WERI-Rb-1 (cell line): ENCODE measurements at regions not wholly inside any gene's neighbourhood (a gene's known extent, or its start where the extent isn't known, plus 50 kb on each side); places are given as distances from the start of the nearest gene placed in this dataset.

Experiments used
- DNase-seq: peaks from one replicate; pipeline ENCODE4 v3.0.0-alpha.2; 2020
- H3K27ac ChIP-seq: fragments of 250-450 bp; sonication (Bioruptor Pico); 2 replicates; pipeline ENCODE4 v1.5.1; 2020; ENCODE audit warnings: mild to moderate bottlenecking, moderate library complexity
- H3K27me3 ChIP-seq: fragments of 250-450 bp; sonication (Bioruptor Pico); 2 replicates; pipeline ENCODE4 v1.5.1; 2021; ENCODE audit warnings: mild to moderate bottlenecking, low read depth, moderate library complexity; ENCODE audit not compliant: insufficient read depth, severe bottlenecking
- H3K36me3 ChIP-seq: fragments of 250-450 bp; sonication (Bioruptor Pico); 2 replicates; pipeline ENCODE4 v1.5.1; 2020; ENCODE audit warnings: mild to moderate bottlenecking, moderate library complexity
- H3K4me3 ChIP-seq: 2 replicates; pipeline ENCODE4 v1.5.1; 2011; ENCODE audit warnings: low read depth, mild to moderate bottlenecking, control low read depth, low read length
- H3K9me3 ChIP-seq: fragments of 250-450 bp; sonication (Bioruptor Pico); 2 replicates; pipeline ENCODE4 v1.5.1; 2021; ENCODE audit warnings: mild to moderate bottlenecking, moderate library complexity; ENCODE audit not compliant: severe bottlenecking
- TF ChIP-seq, protein P1 (sequence below): IDR thresholded peaks from 2 replicates; pipeline ENCODE4 v1.5.1; 2011; ENCODE audit warnings: low read depth, mild to moderate bottlenecking, control low read depth, inconsistent platforms, low read length

DNA sequence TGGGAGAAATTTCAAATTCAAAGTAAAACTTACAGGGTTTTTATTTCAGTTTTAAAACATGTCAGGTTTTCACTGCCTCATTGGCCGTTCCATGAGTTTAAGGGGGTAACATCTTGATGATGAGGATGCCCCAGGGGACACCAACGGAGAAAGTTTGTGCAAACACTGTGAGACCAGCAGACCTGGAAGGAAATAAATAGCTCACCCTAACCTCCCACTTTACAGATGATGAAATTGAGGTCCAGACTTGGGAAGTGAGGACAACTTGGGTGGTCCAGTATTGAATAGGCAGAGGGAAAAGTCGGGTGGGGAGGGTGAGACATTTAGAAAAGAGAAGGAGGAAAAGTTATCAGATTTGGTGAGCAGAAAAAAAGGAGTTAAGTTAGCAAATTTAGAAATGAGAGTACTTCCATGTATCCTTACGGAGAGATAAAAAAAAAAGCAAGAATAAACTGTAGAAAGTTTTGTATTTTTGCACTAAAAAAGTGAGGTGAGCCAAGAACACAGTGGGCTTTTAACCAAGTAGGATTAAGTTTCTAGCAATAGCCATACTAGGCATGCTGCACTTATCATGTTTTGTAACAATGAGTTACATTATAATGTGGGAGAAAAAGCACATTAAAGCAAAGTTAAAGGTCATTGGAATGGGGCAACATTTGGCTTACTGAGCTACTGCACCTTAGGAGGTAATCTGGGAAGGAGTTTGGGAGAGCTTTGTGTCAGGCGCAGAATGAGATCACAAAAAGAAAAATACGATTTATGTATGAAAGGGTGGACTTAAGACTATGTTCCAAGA lies 125.1 kb downstream of the GAS1 start:
- H3K27ac ChIP-seq, result no peak overlapping the region
- DNase-seq, result no peak

DNA sequence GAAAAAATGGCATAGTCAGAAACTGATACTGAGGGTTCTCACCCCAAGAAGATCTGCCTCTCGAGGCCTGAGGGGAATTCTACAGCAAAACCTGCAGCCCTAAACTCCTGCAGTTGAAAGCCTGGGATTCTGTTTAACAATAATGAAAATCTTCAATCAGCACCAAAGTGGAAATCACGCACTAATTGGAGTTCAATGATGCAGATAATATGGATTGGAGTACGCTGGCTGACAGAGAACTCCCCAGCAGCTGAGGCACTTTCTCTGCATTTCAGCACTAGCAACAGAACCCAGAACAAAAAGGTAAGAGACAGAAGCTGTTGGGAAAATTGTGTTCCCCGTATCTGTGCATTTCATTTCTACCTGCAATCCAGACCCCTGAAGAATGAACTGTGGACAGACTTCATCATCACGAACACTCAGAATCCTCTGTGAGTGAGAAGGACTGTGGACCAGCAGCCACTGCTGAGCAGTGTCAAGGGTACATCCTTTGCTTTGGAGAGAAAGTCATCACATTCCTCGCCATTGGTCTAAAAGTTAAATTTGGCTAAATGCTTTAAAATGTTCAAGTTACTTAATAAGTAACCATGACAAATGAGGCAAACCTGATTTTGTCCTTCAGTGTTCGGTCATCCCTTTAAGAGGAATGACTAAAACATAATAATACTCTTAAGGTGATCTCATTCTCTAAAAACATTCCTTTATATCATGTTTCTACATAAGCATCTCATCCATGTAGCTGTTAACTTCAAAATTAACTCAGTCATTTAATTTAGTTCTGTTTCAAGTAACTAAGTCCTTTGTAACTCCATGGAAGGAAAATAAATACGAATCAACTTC lies 126.1 kb downstream of the GAS1 start:
- Histone ChIP-seq H3K4me3 (no peak overlapping the region), H3K36me3 (no peaks in the 10 kb centered on the region), H3K9me3 (no peaks in the 10 kb centered on the region), H3K27ac (no peak overlapping the region), H3K27me3 (peaks cover 36% of the 10 kb centered on the region)
- no peak for DNase-seq
- TF ChIP-seq, protein P1, sequence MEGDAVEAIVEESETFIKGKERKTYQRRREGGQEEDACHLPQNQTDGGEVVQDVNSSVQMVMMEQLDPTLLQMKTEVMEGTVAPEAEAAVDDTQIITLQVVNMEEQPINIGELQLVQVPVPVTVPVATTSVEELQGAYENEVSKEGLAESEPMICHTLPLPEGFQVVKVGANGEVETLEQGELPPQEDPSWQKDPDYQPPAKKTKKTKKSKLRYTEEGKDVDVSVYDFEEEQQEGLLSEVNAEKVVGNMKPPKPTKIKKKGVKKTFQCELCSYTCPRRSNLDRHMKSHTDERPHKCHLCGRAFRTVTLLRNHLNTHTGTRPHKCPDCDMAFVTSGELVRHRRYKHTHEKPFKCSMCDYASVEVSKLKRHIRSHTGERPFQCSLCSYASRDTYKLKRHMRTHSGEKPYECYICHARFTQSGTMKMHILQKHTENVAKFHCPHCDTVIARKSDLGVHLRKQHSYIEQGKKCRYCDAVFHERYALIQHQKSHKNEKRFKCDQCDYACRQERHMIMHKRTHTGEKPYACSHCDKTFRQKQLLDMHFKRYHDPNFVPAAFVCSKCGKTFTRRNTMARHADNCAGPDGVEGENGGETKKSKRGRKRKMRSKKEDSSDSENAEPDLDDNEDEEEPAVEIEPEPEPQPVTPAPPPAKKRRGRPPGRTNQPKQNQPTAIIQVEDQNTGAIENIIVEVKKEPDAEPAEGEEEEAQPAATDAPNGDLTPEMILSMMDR, result no peak

More for the DNA sequence above, 125.1 kb downstream of the GAS1 start:
- Histone ChIP-seq H3K36me3 (no peaks in the 10 kb centered on the region), H3K27me3 (peaks cover 40% of the 10 kb centered on the region), H3K9me3 (no peaks in the 10 kb centered on the region), H3K4me3 (no peak overlapping the region)
- TF ChIP-seq, protein P1, result no peak

DNA sequence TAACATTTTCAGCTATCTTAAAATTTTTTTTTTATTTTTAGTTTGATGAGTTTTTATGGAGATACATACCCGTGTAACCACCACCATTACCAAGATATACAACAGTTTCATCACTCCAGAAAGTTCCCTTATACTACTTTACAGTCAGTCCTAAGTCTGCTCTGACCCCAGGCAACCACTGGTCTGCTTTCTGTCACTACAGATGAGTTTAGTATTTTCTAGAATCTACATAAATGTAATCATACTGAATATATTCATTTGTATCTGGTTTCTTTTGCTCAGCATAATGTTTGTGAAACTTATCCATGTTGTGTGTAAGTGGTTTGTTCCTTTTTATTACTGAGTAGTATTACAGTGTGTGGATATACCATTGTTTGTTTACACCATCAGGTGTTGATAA lies 127.8 kb downstream of the GAS1 start:
- Histone ChIP-seq H3K27ac (no peak overlapping the region), H3K36me3 (no peaks in the 10 kb centered on the region), H3K9me3 (no peaks in the 10 kb centered on the region), H3K27me3 (peaks cover 46% of the 10 kb centered on the region), H3K4me3 (no peak overlapping the region)
- TF ChIP-seq, protein P1, result no peak
- DNase-seq, result no peak

DNA sequence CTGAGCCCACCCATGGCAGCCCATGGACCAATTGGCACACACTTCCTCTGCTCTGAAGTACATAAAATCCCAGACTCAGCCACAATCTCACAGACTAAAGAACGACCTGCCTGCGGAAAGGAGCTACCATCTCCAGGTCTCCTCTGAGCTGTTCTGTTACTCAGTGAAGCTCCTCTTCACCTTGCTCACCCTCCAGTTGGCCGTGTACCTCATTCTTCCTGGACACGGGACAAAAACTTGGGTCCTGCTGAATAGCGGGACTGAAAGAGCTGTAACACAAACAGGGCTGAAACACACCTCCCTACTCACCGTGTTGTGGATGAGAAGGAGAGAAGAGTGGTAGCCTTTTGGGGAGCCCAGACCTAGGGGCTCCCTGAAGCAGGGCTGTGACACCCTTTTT lies 128.7 kb downstream of the GAS1 start:
- Histone ChIP-seq H3K27me3 (peaks cover 47% of the 10 kb centered on the region), H3K9me3 (no peaks in the 10 kb centered on the region), H3K4me3 (no peak overlapping the region), H3K36me3 (no peaks in the 10 kb centered on the region), H3K27ac (no peak overlapping the region)
- DNase-seq, result no peak
- TF ChIP-seq, protein P1, result no peak

DNA sequence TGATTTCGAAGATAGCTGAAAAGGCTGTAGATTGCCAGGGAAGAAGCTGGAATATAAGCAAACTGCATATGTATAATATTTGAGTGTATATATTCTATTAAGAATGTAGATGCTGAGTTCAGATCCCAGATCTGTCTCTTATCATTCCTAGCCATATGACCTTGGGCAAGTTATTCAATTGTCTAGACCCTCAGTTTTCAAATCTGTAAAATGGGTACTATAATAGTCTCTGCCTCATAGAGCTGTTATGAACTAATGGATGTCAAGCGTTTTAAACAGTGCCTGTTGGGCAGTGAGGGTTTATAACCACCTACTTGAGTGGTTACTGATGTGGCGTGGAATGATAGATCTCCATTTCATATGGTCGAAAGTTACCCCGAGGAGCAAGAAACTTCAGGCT lies 130.4 kb downstream of the GAS1 start:
- Histone ChIP-seq H3K9me3 (no peaks in the 10 kb centered on the region), H3K4me3 (no peak overlapping the region), H3K36me3 (no peaks in the 10 kb centered on the region), H3K27me3 (peaks cover 52% of the 10 kb centered on the region), H3K27ac (no peak overlapping the region)
- TF ChIP-seq, protein P1, result no peak
- DNase-seq, result no peak
